ENCODE measurements at regions not wholly inside any gene's neighbourhood (a gene's known extent, or its start where the extent isn't known, plus 50 kb on each side); places are given as distances from the start of the nearest gene placed in this dataset.

DNA sequence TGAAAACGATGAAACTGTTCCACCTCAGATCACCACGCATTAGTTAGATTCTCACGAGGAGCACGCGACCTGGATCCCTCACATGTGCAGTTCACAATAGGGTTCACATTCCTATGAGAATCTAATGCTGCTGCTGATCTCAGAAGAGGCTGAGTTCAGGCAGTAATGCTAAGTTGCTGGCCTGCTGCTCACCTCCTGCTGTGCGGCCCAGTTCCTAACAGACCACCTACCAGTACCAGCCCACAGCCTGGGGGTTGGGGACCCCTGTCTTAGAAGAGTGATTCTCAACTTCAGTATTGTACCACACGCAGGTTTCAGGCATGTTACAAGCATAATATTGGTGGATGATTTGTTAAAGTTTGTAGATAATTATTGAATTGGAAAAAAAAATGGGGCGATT lies 182.7 kb downstream of the BLID start:
- H3K27me3 Mint-ChIP-seq (ENCODE audit: low read depth) = peaks cover under 1% of the 10 kb centered on the region
- no peak for DNase-seq (ENCODE audit: low read depth, low spot score)
- no peaks in the 10 kb centered on the region for H3K9me3 Mint-ChIP-seq
- no peak overlapping the region for H3K4me3 Mint-ChIP-seq
- peaks cover 15% of the 10 kb centered on the region for H3K4me1 Mint-ChIP-seq
- no peak overlapping the region for H3K27ac Mint-ChIP-seq (ENCODE audit: unreplicated experiment)
- no peaks in the 10 kb centered on the region for H3K36me3 Mint-ChIP-seq (ENCODE audit: low read depth)
- TF ChIP-seq, protein P1, sequence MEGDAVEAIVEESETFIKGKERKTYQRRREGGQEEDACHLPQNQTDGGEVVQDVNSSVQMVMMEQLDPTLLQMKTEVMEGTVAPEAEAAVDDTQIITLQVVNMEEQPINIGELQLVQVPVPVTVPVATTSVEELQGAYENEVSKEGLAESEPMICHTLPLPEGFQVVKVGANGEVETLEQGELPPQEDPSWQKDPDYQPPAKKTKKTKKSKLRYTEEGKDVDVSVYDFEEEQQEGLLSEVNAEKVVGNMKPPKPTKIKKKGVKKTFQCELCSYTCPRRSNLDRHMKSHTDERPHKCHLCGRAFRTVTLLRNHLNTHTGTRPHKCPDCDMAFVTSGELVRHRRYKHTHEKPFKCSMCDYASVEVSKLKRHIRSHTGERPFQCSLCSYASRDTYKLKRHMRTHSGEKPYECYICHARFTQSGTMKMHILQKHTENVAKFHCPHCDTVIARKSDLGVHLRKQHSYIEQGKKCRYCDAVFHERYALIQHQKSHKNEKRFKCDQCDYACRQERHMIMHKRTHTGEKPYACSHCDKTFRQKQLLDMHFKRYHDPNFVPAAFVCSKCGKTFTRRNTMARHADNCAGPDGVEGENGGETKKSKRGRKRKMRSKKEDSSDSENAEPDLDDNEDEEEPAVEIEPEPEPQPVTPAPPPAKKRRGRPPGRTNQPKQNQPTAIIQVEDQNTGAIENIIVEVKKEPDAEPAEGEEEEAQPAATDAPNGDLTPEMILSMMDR (conservative IDR thresholded peaks at IDR 0.05) = no peak

DNA sequence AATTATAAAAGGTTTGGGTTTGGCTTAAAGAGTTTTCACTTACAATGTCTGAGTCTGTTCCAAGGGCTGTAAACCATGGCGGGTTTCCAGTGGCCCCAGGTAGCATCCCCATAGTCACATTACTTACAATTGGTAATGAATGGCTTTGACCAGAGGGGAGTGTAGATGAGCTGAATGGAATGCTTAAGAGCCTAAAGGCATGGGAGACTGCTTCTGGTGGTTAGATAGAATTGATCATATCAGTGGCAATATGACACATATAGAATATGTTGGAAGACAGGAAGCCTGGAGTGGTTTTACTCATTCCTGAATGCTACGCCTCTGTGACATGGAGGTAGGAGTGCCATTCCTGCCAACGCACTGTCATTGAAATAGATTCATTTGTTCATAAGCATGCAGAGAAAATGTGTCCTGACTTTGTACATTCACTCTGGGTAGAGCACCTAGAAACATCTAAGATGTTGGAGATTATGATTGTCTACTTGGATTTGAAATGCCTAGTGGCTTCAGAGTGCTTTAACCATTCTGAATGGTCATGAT lies 183.3 kb downstream of the BLID start:
- H3K4me3 Mint-ChIP-seq = no peak overlapping the region
- H3K36me3 Mint-ChIP-seq (ENCODE audit: low read depth) = no peaks in the 10 kb centered on the region
- no peaks in the 10 kb centered on the region for H3K27me3 Mint-ChIP-seq (ENCODE audit: low read depth)
- no peak overlapping the region for H3K27ac Mint-ChIP-seq (ENCODE audit: unreplicated experiment)
- no peak for DNase-seq (ENCODE audit: low read depth, low spot score)
- TF ChIP-seq, protein P1 (conservative IDR thresholded peaks at IDR 0.05) = no peak
- H3K9me3 Mint-ChIP-seq = no peaks in the 10 kb centered on the region
- peaks cover 15% of the 10 kb centered on the region for H3K4me1 Mint-ChIP-seq

DNA sequence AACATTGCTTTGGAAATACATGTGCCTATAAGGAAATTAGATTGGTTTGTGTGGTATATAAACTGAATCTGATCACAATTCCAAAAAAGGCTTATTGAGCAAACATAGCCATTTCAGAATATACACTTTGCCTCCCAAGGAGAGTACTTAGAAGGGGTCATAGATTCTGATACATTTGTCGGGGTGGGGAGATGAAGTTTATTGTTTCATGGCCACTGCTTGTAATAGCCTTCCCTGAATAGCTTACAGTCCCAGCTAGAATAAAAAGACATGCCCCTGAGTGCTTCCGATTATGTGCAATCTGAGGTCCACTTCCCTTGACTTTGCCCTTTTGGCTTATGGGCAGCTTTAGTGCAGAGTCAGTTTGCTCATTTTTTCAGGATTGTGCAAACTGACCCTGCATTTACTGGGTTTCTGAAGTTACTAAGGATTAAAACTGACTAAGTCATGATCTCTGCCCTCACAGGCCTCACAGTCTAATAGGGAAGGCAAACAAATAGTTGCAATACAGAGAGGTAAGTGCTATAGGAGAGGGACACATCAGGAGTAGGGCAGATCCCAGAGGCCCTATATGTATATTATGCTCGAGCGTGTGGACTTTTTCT lies 184.2 kb downstream of the BLID start:
- Mint-ChIP-seq H3K27me3 (ENCODE audit: low read depth) (peaks cover under 1% of the 10 kb centered on the region), H3K4me1 (peaks cover 18% of the 10 kb centered on the region), H3K4me3 (peak overlapping the region; percentile 42), H3K27ac (ENCODE audit: unreplicated experiment) (no peak overlapping the region), H3K36me3 (ENCODE audit: low read depth) (no peaks in the 10 kb centered on the region), H3K9me3 (no peaks in the 10 kb centered on the region)
- DNase-seq (ENCODE audit: low read depth, low spot score) = no peak
- TF ChIP-seq, protein P1 (conservative IDR thresholded peaks at IDR 0.05) = no peak

DNA sequence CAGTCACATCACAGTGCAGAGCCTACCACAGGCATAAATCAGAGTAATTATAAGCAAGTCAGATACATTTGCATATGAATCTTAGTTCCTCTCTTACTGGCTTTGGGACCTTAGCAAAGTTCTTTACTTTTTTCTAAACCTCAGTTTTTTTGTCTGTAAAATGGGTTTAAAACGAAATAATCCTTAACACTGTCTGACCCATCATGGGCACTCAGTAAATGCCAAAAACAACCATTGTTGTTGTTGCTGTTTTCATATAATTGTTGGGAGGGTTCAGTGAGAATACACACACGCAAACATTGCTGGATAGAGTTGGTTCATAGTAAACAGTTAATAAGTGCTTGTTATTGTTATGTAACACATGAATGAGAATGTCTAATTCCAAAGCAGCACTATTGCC lies 184.9 kb downstream of the BLID start:
- Mint-ChIP-seq H3K27me3 (ENCODE audit: low read depth) (peaks cover 3% of the 10 kb centered on the region), H3K4me3 (no peak overlapping the region), H3K4me1 (peaks cover 21% of the 10 kb centered on the region)

DNA sequence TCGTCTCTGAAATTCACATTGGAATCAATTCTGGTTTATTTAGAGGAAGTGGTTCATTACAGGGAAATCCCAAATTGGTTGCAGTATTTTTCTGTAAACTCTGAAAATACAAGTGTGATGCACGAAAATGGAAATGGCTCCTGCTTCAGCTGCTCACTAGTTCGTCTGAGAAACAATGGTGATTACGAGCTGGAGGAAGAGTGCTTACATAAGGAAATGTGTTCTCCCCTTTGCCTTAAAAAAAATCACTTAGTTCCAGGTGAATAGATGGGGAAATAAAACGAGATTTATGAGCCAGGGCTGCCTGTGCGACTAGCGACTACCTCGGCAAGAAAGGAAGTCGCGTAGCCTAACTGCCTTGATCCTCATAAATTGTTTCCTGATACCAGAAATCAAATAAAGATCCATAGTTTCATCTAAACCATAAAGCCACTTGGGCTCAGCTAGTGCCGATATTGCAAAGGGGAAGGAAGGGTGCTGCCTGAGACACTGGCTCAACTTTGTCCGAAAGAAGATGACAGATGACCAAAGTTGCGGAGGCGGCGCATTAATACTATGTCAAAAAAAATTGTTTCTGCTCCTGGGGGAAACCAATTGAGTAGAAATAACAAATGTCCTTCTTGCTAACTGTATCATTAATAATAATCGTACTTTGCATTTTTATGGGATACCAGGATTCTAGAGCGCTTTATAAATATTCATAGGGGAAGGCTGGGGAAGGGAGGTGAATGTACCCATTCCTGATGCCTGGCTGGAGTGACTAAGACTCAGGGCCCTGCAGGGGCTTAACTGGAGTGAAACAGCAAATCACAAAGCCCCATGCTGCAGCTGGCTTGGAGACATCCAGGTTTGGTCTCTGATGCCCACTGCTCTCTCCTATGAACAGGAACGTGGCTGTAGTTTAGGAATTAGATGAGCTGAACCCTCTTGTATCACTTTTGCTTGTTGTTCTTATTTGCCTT lies 185.7 kb downstream of the BLID start:
- no peak for DNase-seq (ENCODE audit: low read depth, low spot score)
- peaks cover 21% of the 10 kb centered on the region for H3K4me1 Mint-ChIP-seq
- peaks cover 3% of the 10 kb centered on the region for H3K27me3 Mint-ChIP-seq (ENCODE audit: low read depth)
- no peaks in the 10 kb centered on the region for H3K9me3 Mint-ChIP-seq
- no peak overlapping the region for H3K27ac Mint-ChIP-seq (ENCODE audit: unreplicated experiment)
- H3K4me3 Mint-ChIP-seq = no peak overlapping the region
- H3K36me3 Mint-ChIP-seq (ENCODE audit: low read depth) = no peaks in the 10 kb centered on the region
- TF ChIP-seq, protein P1 (conservative IDR thresholded peaks at IDR 0.05) = no peak

More for the DNA sequence above, 184.9 kb downstream of the BLID start:
- no peaks in the 10 kb centered on the region for H3K9me3 Mint-ChIP-seq
- H3K27ac Mint-ChIP-seq (ENCODE audit: unreplicated experiment) = no peak overlapping the region
- no peak for DNase-seq (ENCODE audit: low read depth, low spot score)
- H3K36me3 Mint-ChIP-seq (ENCODE audit: low read depth) = no peaks in the 10 kb centered on the region
- TF ChIP-seq, protein P1 (conservative IDR thresholded peaks at IDR 0.05) = no peak
